ENCODE measurements at regions not wholly inside any gene's neighbourhood (a gene's known extent, or its start where the extent isn't known, plus 50 kb on each side); places are given as distances from the start of the nearest gene placed in this dataset.

GRCh38 chr7:17103984-17104383 lies 194.5 kb upstream of the AHR start:
- CTCF ChIA-PET = no interaction called here

DNA sequence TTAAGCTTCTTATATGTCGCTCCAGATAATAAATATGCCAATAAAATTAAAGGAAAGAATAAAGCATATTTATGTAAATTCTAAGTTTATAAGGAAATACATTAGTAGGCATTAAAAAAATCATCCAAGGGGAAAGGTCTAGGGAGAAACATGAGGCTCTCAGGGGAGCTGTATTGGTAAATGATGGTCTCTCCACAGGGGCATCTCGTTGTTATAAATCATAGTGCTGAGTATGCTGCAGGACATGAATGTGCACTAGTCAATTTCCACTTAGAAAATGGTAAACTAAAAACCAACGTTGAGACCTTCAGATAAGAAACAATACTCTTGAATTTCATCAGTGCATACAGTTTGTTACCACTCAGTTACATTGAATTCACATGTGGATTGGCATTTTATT lies 194.0 kb upstream of the AHR start:
- Mint-ChIP-seq H3K9me3 (ENCODE audit: insufficient read depth) (no peaks in the 10 kb centered on the region), H3K27me3 (no peaks in the 10 kb centered on the region), H3K27ac (no peak overlapping the region), H3K4me1 (no peaks in the 10 kb centered on the region), H3K4me3 (no peak overlapping the region)
- CTCF ChIA-PET = no interaction called here
- WGBS (ENCODE audit: insufficient coverage) = 100% methylated on average over 1 of the region's 3 CpGs
- H3K27me3 ChIP-seq (replicated peaks in 1 of 4; ENCODE audit: control extremely low read depth in 1 of 4, control insufficient read depth in 3 of 4, insufficient read depth in 4 of 4, low read length in 3 of 4) = no peaks in the 10 kb centered on the region
- H3K4me1 ChIP-seq (ENCODE audit: control insufficient read depth in 2 of 2, insufficient read depth in 2 of 2, low read length in 2 of 2) = no peaks in the 10 kb centered on the region
- H3K4me2 ChIP-seq (replicated peaks; ENCODE audit: low read depth, low read length, poor library complexity, severe bottlenecking) = no peak overlapping the region
- DNase-seq = no peak
- no peak overlapping the region for H2AFZ ChIP-seq (ENCODE audit: insufficient read depth, low read depth, low read length, poor library complexity, severe bottlenecking)
- no peak for TF ChIP-seq EZH2 (IDR thresholded peaks at IDR 0.05; ENCODE audit: borderline replicate concordance, insufficient read depth, low read depth, low read length, poor library complexity, severe bottlenecking)
- TF ChIP-seq CTCF (IDR thresholded peaks at IDR 0.05) = no peak
- H3K4me3 ChIP-seq (ENCODE audit: control extremely low read depth in 1 of 5, extremely low read depth in 1 of 5, insufficient read depth in 1 of 5, low read depth in 2 of 5, low read length in 4 of 5) = no peak overlapping the region
- H3K27ac ChIP-seq (ENCODE audit: low read length in 2 of 2) = no peak overlapping the region
- no peaks in the 10 kb centered on the region for H4K20me1 ChIP-seq (ENCODE audit: control insufficient read depth, insufficient read depth, low read length, poor library complexity, severe bottlenecking)
- POLR2A ChIA-PET = no interaction called here
- no peaks in the 10 kb centered on the region for H3K36me3 ChIP-seq (replicated peaks in 1 of 2; ENCODE audit: control extremely low read depth in 1 of 2, control insufficient read depth in 1 of 2, extremely low read depth in 1 of 2, insufficient read depth in 2 of 2, low read length in 1 of 2)
- H3K9ac ChIP-seq (ENCODE audit: low read length) = no peak overlapping the region
- H3K9me3 ChIP-seq (ENCODE audit: control extremely low read depth in 1 of 3, control insufficient read depth in 2 of 3, insufficient read depth in 1 of 3, low read length in 2 of 3) = peaks cover 0 to 2% (median 0%) of the 10 kb centered on the region in 3 donors
- no peaks in the 10 kb centered on the region for H3K79me2 ChIP-seq (ENCODE audit: control insufficient read depth, insufficient read depth, low read length)
- intact Hi-C loops (cut with micrococcal nuclease) = no loop called here
- ATAC-seq (ENCODE audit: low read depth) = no peak

More at GRCh38 chr7:17103984-17104383, 194.5 kb upstream of the AHR start:
- POLR2A ChIA-PET = no interaction called here
- intact Hi-C loops (cut with micrococcal nuclease) = no loop called here
- DNase-seq = no peak
- no peak overlapping the region for H2AFZ ChIP-seq (ENCODE audit: insufficient read depth, low read depth, low read length, poor library complexity, severe bottlenecking)
- H4K20me1 ChIP-seq (ENCODE audit: control insufficient read depth, insufficient read depth, low read length, poor library complexity, severe bottlenecking) = no peaks in the 10 kb centered on the region
- TF ChIP-seq CTCF (IDR thresholded peaks at IDR 0.05) = no peak
- no peak for TF ChIP-seq EZH2 (IDR thresholded peaks at IDR 0.05; ENCODE audit: borderline replicate concordance, insufficient read depth, low read depth, low read length, poor library complexity, severe bottlenecking)
- no peaks in the 10 kb centered on the region for H3K36me3 ChIP-seq (replicated peaks in 1 of 2; ENCODE audit: control extremely low read depth in 1 of 2, control insufficient read depth in 1 of 2, extremely low read depth in 1 of 2, insufficient read depth in 2 of 2, low read length in 1 of 2)
- Mint-ChIP-seq H3K4me1 (no peaks in the 10 kb centered on the region), H3K27ac (no peak overlapping the region), H3K9me3 (ENCODE audit: insufficient read depth) (no peaks in the 10 kb centered on the region), H3K4me3 (no peak overlapping the region), H3K27me3 (no peaks in the 10 kb centered on the region)
- no peak overlapping the region for H3K9ac ChIP-seq (ENCODE audit: low read length)
- WGBS (ENCODE audit: insufficient coverage) = 100% methylated on average over 1 of the region's 5 CpGs
- no peaks in the 10 kb centered on the region for H3K79me2 ChIP-seq (ENCODE audit: control insufficient read depth, insufficient read depth, low read length)
- H3K4me3 ChIP-seq (ENCODE audit: control extremely low read depth in 1 of 5, extremely low read depth in 1 of 5, insufficient read depth in 1 of 5, low read depth in 2 of 5, low read length in 4 of 5) = no peak overlapping the region
- no peak overlapping the region for H3K4me2 ChIP-seq (replicated peaks; ENCODE audit: low read depth, low read length, poor library complexity, severe bottlenecking)
- no peaks in the 10 kb centered on the region for H3K27me3 ChIP-seq (replicated peaks in 1 of 4; ENCODE audit: control extremely low read depth in 1 of 4, control insufficient read depth in 3 of 4, insufficient read depth in 4 of 4, low read length in 3 of 4)
- peaks cover 0 to 2% (median 0%) of the 10 kb centered on the region in 3 donors for H3K9me3 ChIP-seq (ENCODE audit: control extremely low read depth in 1 of 3, control insufficient read depth in 2 of 3, insufficient read depth in 1 of 3, low read length in 2 of 3)
- no peak for ATAC-seq (ENCODE audit: low read depth)
- no peak overlapping the region for H3K27ac ChIP-seq (ENCODE audit: low read length in 2 of 2)
- H3K4me1 ChIP-seq (ENCODE audit: control insufficient read depth in 2 of 2, insufficient read depth in 2 of 2, low read length in 2 of 2) = no peaks in the 10 kb centered on the region

All from B cell (primary cell).